Right ventricle myocardium superior (tissue), 1 donor: ENCODE measurements at regions not wholly inside any gene's neighbourhood (a gene's known extent, or its start where the extent isn't known, plus 50 kb on each side); places are given as distances from the start of the nearest gene placed in this dataset.
"Not testable (repeated sequence)": the region's sequence is repeated elsewhere in the genome, so short reads cannot be mapped to it uniquely, and the experiment has no call there.

Experiments used
- ATAC-seq: fragments of 200-7000 bp; cut with Tn5 transposase; one replicate; pipeline ENCODE4 v1.9.1; 2020; ENCODE audit warnings: mild to moderate bottlenecking; ENCODE audit not compliant: poor library complexity
- DNase-seq: peaks from one replicate; pipeline ENCODE4 v3.0.0-alpha.2; 2020
- intact Hi-C: fragments of 100-400 bp; cut with DNase I; formaldehyde crosslinking; loops from one replicate; pipeline ENCODE4 v1.11.2; 2022
- donor health status: DM: no; HTN: yes; CAD: no; lungs with severe emphysema.

- ATAC-seq, intact Hi-C loops: not testable (repeated sequence)
These were observed 102.8 kb downstream of the POTEB start for GRCh38 chr15:21774760-21775159.

GRCh38 chr15:21766524-21766923 is 111.0 kb downstream of the POTEB start:
- DNase-seq, intact Hi-C loops, ATAC-seq: not testable (repeated sequence)

More at GRCh38 chr15:21774760-21775159, 102.8 kb downstream of the POTEB start:
- DNase-seq, result not testable (repeated sequence)

- DNase-seq, ATAC-seq, intact Hi-C loops: not testable (repeated sequence)
These were observed 113.8 kb downstream of the POTEB start for GRCh38 chr15:21763756-21764155.

GRCh38 chr15:21760250-21761023 is 117.1 kb downstream of the POTEB start:
- ATAC-seq, intact Hi-C loops, DNase-seq: not testable (repeated sequence)

- ATAC-seq, intact Hi-C loops, DNase-seq: not testable (repeated sequence)
These were observed 118.0 kb downstream of the POTEB start for GRCh38 chr15:21759401-21760165.

- ATAC-seq, DNase-seq, intact Hi-C loops: not testable (repeated sequence)
These were observed 123.7 kb downstream of the POTEB start for GRCh38 chr15:21753838-21754237.

GRCh38 chr15:21752124-21752957 is 125.2 kb downstream of the POTEB start:
- intact Hi-C loops, ATAC-seq: not testable (repeated sequence)

GRCh38 chr15:21749173-21749572 is 128.4 kb downstream of the POTEB start:
- ATAC-seq, intact Hi-C loops, DNase-seq: not testable (repeated sequence)

More at GRCh38 chr15:21752124-21752957, 125.2 kb downstream of the POTEB start:
- not testable (repeated sequence) for DNase-seq

- DNase-seq, intact Hi-C loops, ATAC-seq: not testable (repeated sequence)
These were observed 133.2 kb downstream of the POTEB start for GRCh38 chr15:21744245-21744915.

GRCh38 chr15:21742067-21742466 is 135.5 kb downstream of the POTEB start:
- intact Hi-C loops, ATAC-seq, DNase-seq: not testable (repeated sequence)

GRCh38 chr15:21738003-21738402 is 139.5 kb downstream of the POTEB start:
- DNase-seq, ATAC-seq, intact Hi-C loops: not testable (repeated sequence)

GRCh38 chr15:21736443-21736842 is 141.1 kb downstream of the POTEB start:
- ATAC-seq, DNase-seq, intact Hi-C loops: not testable (repeated sequence)

GRCh38 chr15:21735837-21736236 is 141.7 kb downstream of the POTEB start:
- DNase-seq, intact Hi-C loops, ATAC-seq: not testable (repeated sequence)

GRCh38 chr15:21735368-21735767 is 142.2 kb downstream of the POTEB start:
- intact Hi-C loops, ATAC-seq, DNase-seq: not testable (repeated sequence)

GRCh38 chr15:21731496-21731895 is 146.0 kb downstream of the POTEB start:
- ATAC-seq, intact Hi-C loops, DNase-seq: not testable (repeated sequence)

- ATAC-seq, result peak; percentile 75
- intact Hi-C loops, DNase-seq: not testable (repeated sequence)
These were observed 146.8 kb downstream of the POTEB start for GRCh38 chr15:21730427-21731405.

- DNase-seq, intact Hi-C loops: not testable (repeated sequence)
These were observed 152.5 kb downstream of the POTEB start for GRCh38 chr15:21724988-21725387.

More at GRCh38 chr15:21724988-21725387, 152.5 kb downstream of the POTEB start:
- not testable (repeated sequence) for ATAC-seq
